Urinary bladder (tissue), 3 donors: ENCODE measurements at regions not wholly inside any gene's neighbourhood (a gene's known extent, or its start where the extent isn't known, plus 50 kb on each side); places are given as distances from the start of the nearest gene placed in this dataset.

ENCODE experiments used
- DNase-seq: peaks from one replicate; pipeline ENCODE4 v3.0.0-alpha.2; 2015; ENCODE audit errors: extremely low spot score
- H3K27ac ChIP-seq: one replicate; pipeline ENCODE4 v1.5.1; 2013; ENCODE audit warnings: low read depth, mild to moderate bottlenecking, moderate library complexity
- H3K36me3 ChIP-seq: one replicate; pipeline ENCODE4 v1.6.1; 2013; ENCODE audit warnings: mild to moderate bottlenecking, moderate library complexity; ENCODE audit not compliant: insufficient read depth
- H3K4me1 ChIP-seq: one replicate; pipeline ENCODE4 v1.6.1; 2013; ENCODE audit warnings: mild to moderate bottlenecking, moderate library complexity; ENCODE audit not compliant: insufficient read depth
- H3K4me3 ChIP-seq: one replicate; pipeline ENCODE4 v1.5.1; 2013; ENCODE audit warnings: low read depth, low read length
- WGBS: extraction: QIAGEN DNeasy Blood & Tissue Kit; methylation state at CpG from one replicate; pipeline ENCODE4 v1.1.7; 2013; 5-methylcytosine and 5-hydroxymethylcytosine counted together
- donor health status: healthy with polysubstance abuse.
- donor health status: healthy.

- WGBS: 96% methylated on average over 6 of the region's 6 CpGs
- Histone ChIP-seq H3K27ac (no peak overlapping the region), H3K4me1 (no peaks in the 10 kb centered on the region), H3K36me3 (no peaks in the 10 kb centered on the region), H3K4me3 (no peak overlapping the region)
- no peak for DNase-seq
Measured at GRCh38 chr13:34422956-34423355, 519.1 kb upstream of the NBEA start.

- Histone ChIP-seq H3K36me3 (no peaks in the 10 kb centered on the region), H3K27ac (no peak overlapping the region), H3K4me3 (no peak overlapping the region), H3K4me1 (no peaks in the 10 kb centered on the region)
- 81% methylated on average over 6 of the region's 6 CpGs for WGBS
- DNase-seq: no peak
Measured at GRCh38 chr13:34425327-34425949, 516.6 kb upstream of the NBEA start.

- DNase-seq: no peak
- Histone ChIP-seq H3K4me1 (no peaks in the 10 kb centered on the region), H3K4me3 (no peak overlapping the region), H3K27ac (no peak overlapping the region), H3K36me3 (no peaks in the 10 kb centered on the region)
- WGBS: 88% methylated on average over 3 of the region's 3 CpGs
Measured at GRCh38 chr13:34428911-34429310, 513.2 kb upstream of the NBEA start.

- WGBS: 92% methylated on average over 2 of the region's 2 CpGs
- H3K27ac ChIP-seq: no peak overlapping the region
- no peak overlapping the region for H3K4me3 ChIP-seq
- H3K36me3 ChIP-seq: no peaks in the 10 kb centered on the region
- H3K4me1 ChIP-seq: no peaks in the 10 kb centered on the region
- no peak for DNase-seq
Measured at GRCh38 chr13:34430294-34430693, 511.8 kb upstream of the NBEA start.

GRCh38 chr13:34431827-34432581 lies 510.1 kb upstream of the NBEA start:
- 93% methylated on average over 2 of the region's 2 CpGs for WGBS
- Histone ChIP-seq H3K4me3 (no peak overlapping the region), H3K36me3 (no peaks in the 10 kb centered on the region), H3K4me1 (no peaks in the 10 kb centered on the region), H3K27ac (no peak overlapping the region)
- no peak for DNase-seq

- H3K4me1 ChIP-seq: no peaks in the 10 kb centered on the region
- H3K4me3 ChIP-seq: no peak overlapping the region
- no peaks in the 10 kb centered on the region for H3K36me3 ChIP-seq
- DNase-seq: no peak
- 73% methylated on average over 3 of the region's 3 CpGs for WGBS
- H3K27ac ChIP-seq: no peak overlapping the region
Measured at GRCh38 chr13:34435338-34435737, 506.7 kb upstream of the NBEA start.

GRCh38 chr13:34437873-34438272 lies 504.2 kb upstream of the NBEA start:
- Histone ChIP-seq H3K27ac (no peak overlapping the region), H3K4me1 (no peaks in the 10 kb centered on the region), H3K36me3 (no peaks in the 10 kb centered on the region), H3K4me3 (no peak overlapping the region)
- DNase-seq: no peak

GRCh38 chr13:34452831-34453230 lies 489.2 kb upstream of the NBEA start:
- no peak overlapping the region for H3K27ac ChIP-seq
- no peaks in the 10 kb centered on the region for H3K36me3 ChIP-seq
- no peak overlapping the region for H3K4me3 ChIP-seq
- no peak for DNase-seq
- no peaks in the 10 kb centered on the region for H3K4me1 ChIP-seq

GRCh38 chr13:34458756-34459715 lies 483.0 kb upstream of the NBEA start:
- Histone ChIP-seq H3K27ac (no peak overlapping the region), H3K36me3 (no peaks in the 10 kb centered on the region), H3K4me1 (no peaks in the 10 kb centered on the region), H3K4me3 (no peak overlapping the region)
- DNase-seq: peak; percentile 66
- 22% methylated on average over 4 of the region's 4 CpGs for WGBS

GRCh38 chr13:34459856-34460255 lies 482.2 kb upstream of the NBEA start:
- Histone ChIP-seq H3K4me1 (no peaks in the 10 kb centered on the region), H3K36me3 (no peaks in the 10 kb centered on the region), H3K4me3 (no peak overlapping the region), H3K27ac (no peak overlapping the region)
- no peak for DNase-seq
- WGBS: 57% methylated on average over 8 of the region's 8 CpGs

- no peak overlapping the region for H3K4me3 ChIP-seq
- 85% methylated on average over 4 of the region's 4 CpGs for WGBS
- no peak for DNase-seq
- no peak overlapping the region for H3K27ac ChIP-seq
- no peaks in the 10 kb centered on the region for H3K4me1 ChIP-seq
- H3K36me3 ChIP-seq: no peaks in the 10 kb centered on the region
Measured at GRCh38 chr13:34462843-34463242, 479.2 kb upstream of the NBEA start.

GRCh38 chr13:34464011-34464410 lies 478.1 kb upstream of the NBEA start:
- no peak for DNase-seq
- 69% methylated on average over 3 of the region's 3 CpGs for WGBS
- no peak overlapping the region for H3K27ac ChIP-seq
- no peaks in the 10 kb centered on the region for H3K36me3 ChIP-seq
- no peaks in the 10 kb centered on the region for H3K4me1 ChIP-seq
- H3K4me3 ChIP-seq: no peak overlapping the region

- no peak for DNase-seq
- H3K4me1 ChIP-seq: no peaks in the 10 kb centered on the region
- 64% methylated on average over 1 of the region's 1 CpG for WGBS
- H3K27ac ChIP-seq: no peak overlapping the region
- H3K4me3 ChIP-seq: no peak overlapping the region
- no peaks in the 10 kb centered on the region for H3K36me3 ChIP-seq
Measured at GRCh38 chr13:34465423-34465922, 476.6 kb upstream of the NBEA start.
